RKO (cell line): ENCODE measurements at regions not wholly inside any gene's neighbourhood (a gene's known extent, or its start where the extent isn't known, plus 50 kb on each side); places are given as distances from the start of the nearest gene placed in this dataset.
"Not testable (repeated sequence)": the region's sequence is repeated elsewhere in the genome, so short reads cannot be mapped to it uniquely, and the experiment has no call there.

ENCODE experiments used
- DNase-seq: peaks from one replicate; pipeline ENCODE4 v3.0.0-alpha.2; 2016; ENCODE audit warnings: low spot score

DNA sequence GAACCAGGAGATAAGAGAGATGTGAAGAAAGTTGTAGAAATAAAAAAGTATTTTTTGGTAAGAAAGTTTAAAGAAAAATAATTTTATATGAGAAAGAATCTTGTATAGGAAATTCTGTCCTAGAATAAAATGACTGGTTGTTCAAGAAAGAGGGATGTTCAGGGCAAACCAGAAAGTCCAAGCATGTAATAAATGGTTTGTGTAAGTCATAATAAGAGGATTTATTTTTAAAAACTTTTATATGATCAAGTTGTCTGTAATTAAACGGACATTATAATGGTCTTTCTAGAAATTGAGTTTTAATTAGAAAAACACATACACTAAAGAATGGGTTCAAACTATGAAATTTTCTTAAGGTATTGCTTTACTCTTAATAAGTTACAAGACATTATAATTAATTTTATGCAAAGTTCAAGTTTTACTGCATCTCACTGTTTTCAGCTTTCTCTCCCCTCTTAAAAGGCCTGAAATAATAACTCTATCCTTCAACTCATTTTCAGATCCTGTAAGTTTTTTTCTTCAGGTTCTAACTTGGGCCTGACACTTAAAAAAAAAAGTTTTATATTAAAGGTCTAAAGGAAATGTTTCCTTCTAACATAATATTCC is 56.1 kb upstream of the ZNF300 start:
- peak; percentile 32 for DNase-seq

DNA sequence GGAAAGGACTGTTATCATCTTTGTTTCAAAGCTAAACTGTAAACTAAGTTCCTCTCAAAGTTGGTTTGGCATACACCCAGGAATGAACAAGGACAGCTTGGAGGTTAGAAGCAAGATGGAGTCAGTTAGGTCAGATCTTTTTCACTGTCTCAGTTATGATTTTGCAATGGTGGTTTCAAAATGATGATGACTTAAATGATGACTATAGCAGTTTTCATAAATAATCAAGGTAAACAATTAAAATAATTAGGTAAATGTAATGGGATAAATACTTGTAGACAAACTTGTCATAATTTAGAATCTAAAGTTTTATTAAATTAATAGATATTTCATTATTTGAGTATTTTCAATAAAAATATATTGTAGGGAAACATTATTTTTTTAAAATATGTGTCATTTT is 55.5 kb upstream of the ZNF300 start:
- not testable (repeated sequence) for DNase-seq
